ENCODE measurements at regions not wholly inside any gene's neighbourhood (a gene's known extent, or its start where the extent isn't known, plus 50 kb on each side); places are given as distances from the start of the nearest gene placed in this dataset.

- no peak for DNase-seq (ENCODE audit: low read depth)
Measured at GRCh38 chr16:88321635-88322499, 60.9 kb upstream of the ZNF469 start.

GRCh38 chr16:88322500-88322970 lies 60.2 kb upstream of the ZNF469 start:
- DNase-seq (ENCODE audit: low read depth) = no peak

DNA sequence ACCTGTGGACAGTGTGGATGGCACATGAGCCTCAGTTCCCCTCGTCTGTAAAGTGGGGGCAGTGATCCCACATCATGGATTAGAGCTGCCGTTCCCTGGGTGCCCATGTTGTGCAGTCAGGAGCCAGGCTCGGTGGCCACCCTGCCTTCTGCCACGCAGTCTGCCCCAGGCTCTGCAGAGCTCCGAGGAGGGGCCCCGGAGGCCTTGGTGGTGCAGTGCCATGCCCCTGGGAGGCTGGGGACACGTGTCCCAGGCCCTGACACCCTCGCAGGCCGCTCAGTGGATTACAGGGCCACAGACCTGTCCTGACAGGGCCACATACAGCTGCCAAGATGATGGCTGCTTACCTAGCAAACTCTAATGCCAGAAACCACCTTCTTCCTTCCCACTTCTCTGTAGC lies 59.7 kb upstream of the ZNF469 start:
- DNase-seq (ENCODE audit: low read depth) = no peak

GRCh38 chr16:88323546-88324330 lies 59.0 kb upstream of the ZNF469 start:
- no peak for DNase-seq (ENCODE audit: low read depth)

DNA sequence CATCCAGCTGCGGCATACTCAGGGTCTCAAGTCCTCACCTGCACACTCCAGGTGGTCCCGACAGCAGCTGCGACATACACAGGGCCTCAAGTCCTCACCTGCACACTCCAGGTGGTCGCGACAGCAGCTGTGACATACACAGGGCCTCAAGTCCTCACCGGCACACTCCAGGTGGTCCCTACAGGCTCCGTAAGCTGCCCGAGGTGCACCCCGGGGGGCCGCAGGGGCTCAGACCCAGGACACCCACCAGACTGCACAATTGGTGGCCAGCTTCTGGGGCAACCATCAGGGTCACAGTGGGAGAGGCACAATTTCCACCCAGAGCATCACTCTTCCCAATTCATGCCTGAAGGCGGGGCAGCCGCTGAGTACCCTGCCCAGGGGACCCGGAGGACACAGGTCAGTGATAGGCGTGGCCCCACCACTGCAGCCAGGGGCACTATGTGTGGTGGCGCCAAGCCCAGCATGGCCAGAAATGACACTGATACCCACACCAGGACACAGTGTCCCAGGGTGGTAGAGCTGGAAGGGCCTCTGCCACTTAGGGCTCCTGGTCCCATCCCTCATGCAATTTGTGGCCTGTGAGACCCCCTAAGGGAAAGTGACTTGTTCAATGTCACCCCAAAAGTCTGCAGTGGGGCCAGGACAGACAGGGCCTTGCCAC lies 57.5 kb upstream of the ZNF469 start:
- no peak for DNase-seq (ENCODE audit: low read depth)

DNA sequence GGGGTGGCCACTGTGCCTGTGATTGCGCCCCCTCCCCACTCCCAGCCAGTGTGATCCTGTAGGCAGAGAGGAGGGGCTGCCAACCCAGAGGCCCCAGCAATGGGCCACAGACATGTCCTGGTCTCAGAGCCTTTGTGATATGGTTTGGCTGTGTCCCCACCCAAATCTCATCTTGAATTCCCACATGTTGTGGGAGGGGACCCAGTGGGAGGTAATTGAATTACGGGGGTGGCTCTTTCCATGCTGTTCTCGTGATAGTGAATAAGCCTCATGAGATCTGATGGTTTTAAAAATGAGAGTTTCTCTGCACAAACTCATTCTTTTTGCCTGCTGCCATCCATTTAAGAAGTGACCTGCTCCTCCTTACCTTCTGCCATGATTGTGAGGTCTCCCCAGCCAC lies 56.8 kb upstream of the ZNF469 start:
- DNase-seq (ENCODE audit: low read depth) = no peak

DNA sequence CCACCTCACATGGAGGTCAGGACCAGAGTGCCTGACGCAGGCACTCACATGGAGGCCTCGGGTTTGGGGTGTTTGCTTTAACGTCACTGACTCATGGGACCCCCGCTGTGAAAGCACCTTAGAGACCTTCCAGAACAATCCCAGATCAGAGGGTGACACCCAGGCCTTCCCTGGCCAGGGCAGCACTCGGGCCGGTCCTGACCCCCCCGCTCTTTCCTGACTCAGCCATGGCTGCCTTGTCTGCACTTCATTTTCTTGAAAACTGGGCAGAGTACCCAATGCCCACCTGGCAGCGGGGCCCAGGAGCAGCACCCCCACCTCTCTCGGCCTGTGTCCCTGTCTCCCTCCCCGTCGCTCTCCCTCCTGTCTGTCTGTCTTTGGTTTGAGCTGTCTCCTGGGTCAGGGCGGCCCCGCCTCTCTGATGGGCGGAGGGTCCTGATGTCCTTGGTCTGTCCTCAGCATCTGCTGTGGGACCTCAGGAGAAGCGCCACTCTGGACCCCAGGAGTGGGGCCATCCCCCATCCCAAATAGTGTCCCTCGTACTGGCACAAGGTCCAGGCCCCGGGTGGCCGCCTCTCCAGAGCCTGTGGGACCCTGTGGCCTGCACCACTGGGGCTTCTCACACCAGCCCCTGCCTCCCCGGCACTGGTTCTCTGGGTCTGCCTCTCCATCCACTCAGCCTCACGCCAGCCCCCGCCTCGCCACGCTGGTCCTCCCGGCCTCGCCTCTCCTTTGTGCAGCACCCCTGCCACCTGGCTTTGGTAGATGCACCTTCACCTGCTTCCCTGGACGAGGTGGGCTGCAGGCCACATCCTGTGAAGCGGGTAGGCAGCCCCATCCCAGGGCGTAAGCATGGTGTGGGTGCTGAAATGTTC lies 55.9 kb upstream of the ZNF469 start:
- DNase-seq (ENCODE audit: low read depth) = no peak

DNA sequence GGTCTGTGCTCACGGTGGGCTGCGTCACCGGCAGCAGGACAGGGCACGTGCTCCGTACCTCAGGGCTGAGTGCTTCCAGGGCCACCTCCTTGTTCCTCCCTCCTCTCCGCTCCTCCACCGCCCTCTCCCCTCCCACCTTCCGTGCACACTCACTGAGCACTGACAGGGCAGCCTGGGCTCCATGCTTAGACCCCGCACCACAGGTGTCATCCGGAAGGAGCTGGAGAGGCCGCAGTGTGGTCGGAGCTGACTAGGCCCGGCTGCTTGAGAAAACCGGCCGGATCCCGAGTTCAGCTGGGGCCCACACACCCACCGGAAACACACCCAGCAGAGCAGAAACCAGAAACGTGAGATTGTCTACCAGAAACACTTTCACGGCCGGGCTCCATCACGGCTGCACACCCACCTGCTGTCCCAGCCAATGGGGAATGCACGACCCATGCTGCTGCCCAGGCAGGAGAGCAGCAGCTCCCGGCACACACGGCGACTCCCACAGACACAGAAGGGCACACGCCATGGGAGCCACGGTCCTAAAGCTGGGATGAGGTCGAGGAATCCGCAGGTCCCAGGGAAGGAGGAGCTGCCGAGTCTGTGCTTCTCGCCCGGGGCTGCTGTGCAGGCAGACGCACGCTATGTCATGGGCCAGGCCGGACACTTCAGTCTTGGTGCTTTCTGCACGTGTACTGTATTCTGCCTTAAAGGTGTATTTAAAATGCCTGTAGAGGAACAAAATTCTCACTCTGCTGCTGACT lies 55.0 kb upstream of the ZNF469 start:
- no peak for DNase-seq (ENCODE audit: low read depth)

GRCh38 chr16:88328313-88328980 lies 54.3 kb upstream of the ZNF469 start:
- DNase-seq (ENCODE audit: low read depth) = no peak

DNA sequence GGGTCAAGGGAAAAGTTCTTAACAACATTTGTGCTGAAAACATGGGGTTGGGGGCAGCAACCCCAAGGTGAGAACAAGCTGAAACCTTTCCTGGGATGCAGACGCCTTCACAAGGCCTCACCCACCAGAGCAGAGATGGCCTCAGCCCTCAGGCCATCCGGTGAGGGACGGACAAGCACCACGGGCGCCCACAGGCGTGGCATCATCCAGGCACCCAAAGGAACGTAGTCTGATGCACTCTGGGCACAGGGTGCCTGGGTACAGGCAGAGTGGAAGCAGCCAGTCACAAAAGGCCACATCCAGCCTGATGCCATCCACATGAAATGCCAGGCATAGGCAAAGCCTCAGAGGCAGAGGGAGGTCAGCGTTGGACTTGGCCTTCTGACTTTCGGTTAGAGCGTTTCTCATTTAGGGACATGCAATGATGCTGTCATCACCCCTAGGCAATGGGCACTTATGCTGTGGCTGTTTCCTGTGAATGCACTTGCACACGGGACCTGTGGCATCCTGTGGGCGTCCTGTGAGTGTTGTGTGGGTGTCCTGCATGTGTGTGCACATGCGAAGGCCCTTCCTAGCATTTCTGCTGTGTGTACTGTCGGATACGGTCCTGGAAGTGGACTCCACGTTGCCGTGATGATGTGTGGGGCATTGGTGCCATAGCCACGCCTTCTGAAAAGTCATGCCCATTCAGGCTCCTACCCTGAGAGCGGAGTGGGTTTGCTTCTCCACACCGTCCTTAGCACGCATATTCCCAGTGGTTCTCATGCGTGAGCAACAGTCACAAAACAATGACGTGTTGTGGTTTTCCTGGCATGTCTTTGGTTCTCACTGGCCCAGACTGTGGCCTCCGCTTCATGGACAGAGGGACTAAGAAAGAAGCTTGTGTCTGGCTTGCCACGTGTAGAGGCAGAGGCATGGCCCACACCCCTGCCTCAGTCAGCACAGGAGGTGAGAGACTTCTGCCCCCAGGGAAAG lies 52.7 kb upstream of the ZNF469 start:
- DNase-seq (ENCODE audit: low read depth) = peak; percentile 60

DNA sequence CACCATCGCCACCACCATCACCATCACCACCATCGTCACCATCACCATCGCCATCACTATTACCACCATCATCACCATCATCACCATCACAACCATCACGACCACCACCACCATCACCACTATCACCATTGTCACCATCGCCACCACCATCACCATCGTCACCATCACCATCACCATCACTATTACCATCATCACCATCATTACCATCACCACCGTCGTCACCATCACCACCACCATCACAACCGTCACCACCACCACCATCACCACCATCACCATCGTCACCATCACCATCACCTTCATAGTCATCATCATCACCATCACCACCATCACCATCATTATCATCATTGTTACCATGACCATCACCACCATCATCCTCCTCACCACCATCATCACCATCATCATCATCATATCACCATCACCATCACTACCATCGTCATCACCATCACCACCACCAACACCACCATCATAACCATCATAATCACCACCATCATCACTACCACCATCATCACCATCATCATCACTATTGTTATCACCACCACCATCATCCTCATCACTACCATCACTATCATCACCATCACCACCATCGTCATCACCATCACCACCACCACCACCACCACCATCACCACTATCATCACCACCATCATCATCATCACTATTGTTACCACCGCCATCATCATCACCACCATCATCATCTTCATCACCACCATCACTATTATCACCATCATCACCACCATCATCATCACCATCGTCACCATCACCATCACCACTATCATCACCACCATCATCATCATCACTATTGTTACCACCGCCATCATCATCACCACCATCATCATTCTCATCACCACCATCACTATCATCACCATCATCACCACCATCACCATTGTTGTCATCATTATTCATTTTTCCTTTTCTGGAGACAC lies 51.5 kb upstream of the ZNF469 start:
- DNase-seq (ENCODE audit: low read depth) = no peak

DNA sequence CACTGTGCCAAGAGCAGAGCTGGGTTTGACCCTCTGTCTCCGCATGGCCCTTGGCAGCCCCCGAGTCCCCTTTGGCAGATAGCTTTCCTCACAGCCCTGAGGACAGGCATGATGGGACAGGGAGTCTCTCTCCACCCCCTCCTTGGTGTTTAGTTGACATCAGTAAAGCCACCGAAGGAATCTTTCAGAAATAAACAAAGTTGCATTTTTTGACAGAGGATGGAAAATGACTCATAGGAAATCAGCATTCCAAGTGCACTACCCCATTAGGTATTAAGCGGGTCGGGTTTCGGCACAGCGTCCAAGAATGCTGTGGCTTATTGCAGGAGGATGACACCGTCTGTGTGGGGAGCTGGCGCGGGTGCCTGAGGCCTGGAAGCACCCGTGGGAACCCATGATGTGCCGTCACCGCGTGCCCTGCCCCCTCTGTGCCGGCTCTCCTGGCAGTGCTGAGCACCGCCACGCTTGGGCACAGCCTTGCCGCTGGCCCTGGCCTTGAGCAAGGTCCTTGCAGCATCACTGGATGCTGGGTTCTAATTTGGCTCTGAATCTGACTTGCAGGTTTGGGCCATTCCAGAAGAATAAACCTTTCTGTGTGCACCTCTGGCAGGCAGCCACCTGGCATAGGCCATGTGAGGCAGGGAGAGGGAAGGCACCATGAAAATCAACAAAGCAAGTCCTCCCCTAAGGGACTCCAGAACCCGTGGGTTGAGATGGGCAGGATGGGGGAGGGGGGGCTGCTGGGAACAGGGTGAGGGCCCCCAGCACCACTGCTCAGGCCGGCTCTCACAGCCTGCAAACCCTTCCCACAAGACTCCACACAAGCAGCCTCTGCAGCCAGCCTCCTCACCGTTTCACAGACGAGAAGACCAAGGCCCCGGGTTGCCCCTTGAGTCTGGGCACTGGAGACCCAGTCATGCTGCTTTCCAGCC lies 50.5 kb upstream of the ZNF469 start:
- DNase-seq (ENCODE audit: low read depth) = peak; percentile 100

DNA sequence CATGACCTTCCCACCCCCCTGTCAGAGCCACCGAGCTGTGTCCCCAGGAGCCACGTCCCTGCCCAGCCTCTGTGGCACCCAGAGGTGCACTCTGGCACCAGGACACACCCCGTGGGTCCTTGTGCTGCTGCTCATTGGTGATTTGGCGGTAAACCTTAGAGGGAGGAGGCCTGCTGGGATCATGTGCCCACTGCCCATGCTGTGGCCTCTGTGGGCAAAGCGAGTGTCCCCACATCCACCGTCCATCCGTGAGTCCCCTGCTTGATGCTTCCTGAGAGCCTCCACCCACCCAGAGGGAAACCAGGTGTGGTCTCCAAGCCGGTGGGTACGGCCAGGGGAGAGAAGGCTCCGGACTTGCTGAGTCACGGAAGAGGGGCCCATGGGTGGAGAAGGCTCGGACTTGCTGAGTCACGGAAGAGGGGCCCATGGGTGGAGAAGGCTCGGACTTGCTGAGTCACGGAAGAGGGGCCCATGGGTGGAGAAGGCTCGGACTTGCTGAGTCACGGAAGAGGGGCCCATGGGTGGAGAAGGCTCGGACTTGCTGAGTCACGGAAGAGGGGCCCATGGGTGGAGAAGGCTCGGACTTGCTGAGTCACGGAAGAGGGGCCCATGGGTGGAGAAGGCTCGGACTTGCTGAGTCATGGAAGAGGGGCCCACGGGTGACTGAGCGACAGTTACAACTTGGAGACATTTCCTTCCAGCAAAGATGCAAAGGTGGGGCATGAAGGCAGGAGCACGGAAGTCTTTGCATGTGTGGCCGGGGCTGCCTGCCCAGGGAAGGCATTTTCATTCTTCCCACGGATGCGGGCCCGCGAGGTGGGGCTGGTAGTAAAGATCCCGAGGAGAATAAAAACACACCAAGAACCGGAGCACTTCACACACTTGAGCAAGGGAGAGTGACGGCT lies 49.6 kb upstream of the ZNF469 start:
- DNase-seq (ENCODE audit: low read depth) = peak; percentile 83

Data from EH (cell line).